Activated CD8-positive, alpha-beta T cell treated with anti-CD3 and anti-CD28 coated beads, Interleukin-2, amount 10 ng/mL, durations not matched to agents 7 days and 5 days (primary cell): ENCODE measurements at regions not wholly inside any gene's neighbourhood (a gene's known extent, or its start where the extent isn't known, plus 50 kb on each side); places are given as distances from the start of the nearest gene placed in this dataset.
"Not testable (repeated sequence)": the region's sequence is repeated elsewhere in the genome, so short reads cannot be mapped to it uniquely, and the experiment has no call there.

Source experiments
- ATAC-seq: fragments of 150-1000 bp; cut with Tn5 transposase; one replicate; pipeline ENCODE4 v1.10.0; 2021; ENCODE audit warnings: moderate library complexity
- CTCF ChIA-PET: fragments of 350-600 bp; sonication (Branson Sonifier 250); formaldehyde crosslinking; loops from one replicate; lab custom pipeline; 2021; ENCODE audit warnings: antibody characterized with exemption; lab: Charles Lee
- POLR2A ChIA-PET: fragments of 350-600 bp; sonication (Branson Sonifier 250); formaldehyde crosslinking; loops from one replicate; lab custom pipeline; 2021; ENCODE audit warnings: antibody characterized with exemption; lab: Charles Lee
- DNase-seq: peaks from one replicate; pipeline ENCODE4 v3.0.0-alpha.2; 2020
- H3K27ac Mint-ChIP-seq: one replicate; pipeline ENCODE4 v1.8.0; 2021; ENCODE audit warnings: mild to moderate bottlenecking, mixed read lengths
- H3K27me3 Mint-ChIP-seq: one replicate; pipeline ENCODE4 v1.8.0; 2021; ENCODE audit warnings: low read depth, mixed read lengths
- H3K36me3 Mint-ChIP-seq: one replicate; pipeline ENCODE4 v1.8.0; 2021; ENCODE audit warnings: low read depth, mixed read lengths
- H3K4me1 Mint-ChIP-seq: one replicate; pipeline ENCODE4 v1.8.0; 2021; ENCODE audit warnings: low read depth, mixed read lengths
- H3K4me3 Mint-ChIP-seq: one replicate; pipeline ENCODE4 v1.8.0; 2021; ENCODE audit warnings: mild to moderate bottlenecking, mixed read lengths
- H3K9me3 Mint-ChIP-seq: one replicate; pipeline ENCODE4 v1.8.0; 2022; ENCODE audit warnings: mixed read lengths; ENCODE audit not compliant: insufficient read depth

DNA sequence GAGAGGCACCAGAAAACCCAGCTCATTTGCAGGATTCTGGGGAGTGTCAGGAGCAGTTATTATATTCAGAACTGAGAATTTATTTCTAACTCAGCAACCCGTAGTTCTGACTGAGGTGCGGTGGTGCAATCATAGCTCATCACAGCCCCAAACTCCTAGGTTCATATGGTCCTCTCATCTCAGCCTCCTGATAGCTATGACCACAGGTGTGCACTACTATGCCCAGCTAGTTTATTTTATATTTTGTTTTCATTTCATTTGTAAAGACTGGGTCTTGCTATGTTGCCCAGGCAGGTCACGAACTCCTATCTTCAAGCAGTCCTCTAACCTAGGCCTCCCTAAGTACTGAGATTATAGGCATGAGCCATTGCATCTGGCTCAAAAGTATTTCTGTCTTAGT lies 4819.8 kb upstream of the OR11H1 start:
- DNase-seq, H3K27me3 Mint-ChIP-seq, ATAC-seq, H3K36me3 Mint-ChIP-seq, POLR2A ChIA-PET, H3K4me1 Mint-ChIP-seq, H3K4me3 Mint-ChIP-seq, H3K27ac Mint-ChIP-seq, CTCF ChIA-PET: not testable (repeated sequence)
- H3K9me3 Mint-ChIP-seq: peaks cover 16% of the 10 kb centered on the region

DNA sequence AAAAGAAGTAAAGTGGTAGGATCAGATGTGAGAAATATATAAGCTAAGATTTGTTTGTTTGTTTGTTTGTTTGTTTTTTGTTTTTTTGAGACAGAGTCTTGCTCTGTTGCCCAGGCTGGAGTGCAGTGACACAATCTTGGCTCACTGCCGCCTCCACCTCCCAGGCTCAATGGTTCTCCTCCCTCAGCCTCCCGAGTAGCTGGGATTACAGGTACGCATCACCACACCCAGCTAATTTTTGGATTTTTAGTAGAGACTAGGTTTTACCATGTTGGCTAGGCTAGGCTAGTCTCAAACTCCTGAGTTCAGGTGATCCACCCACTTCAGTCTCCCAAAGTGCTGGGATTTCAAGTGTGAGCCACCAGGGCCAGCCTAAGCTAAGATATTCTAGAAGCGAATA lies 4817.1 kb upstream of the OR11H1 start:
- H3K27me3 Mint-ChIP-seq, ATAC-seq, H3K4me1 Mint-ChIP-seq, H3K36me3 Mint-ChIP-seq, CTCF ChIA-PET, H3K4me3 Mint-ChIP-seq, POLR2A ChIA-PET, H3K27ac Mint-ChIP-seq, DNase-seq: not testable (repeated sequence)
- peaks cover 38% of the 10 kb centered on the region for H3K9me3 Mint-ChIP-seq

DNA sequence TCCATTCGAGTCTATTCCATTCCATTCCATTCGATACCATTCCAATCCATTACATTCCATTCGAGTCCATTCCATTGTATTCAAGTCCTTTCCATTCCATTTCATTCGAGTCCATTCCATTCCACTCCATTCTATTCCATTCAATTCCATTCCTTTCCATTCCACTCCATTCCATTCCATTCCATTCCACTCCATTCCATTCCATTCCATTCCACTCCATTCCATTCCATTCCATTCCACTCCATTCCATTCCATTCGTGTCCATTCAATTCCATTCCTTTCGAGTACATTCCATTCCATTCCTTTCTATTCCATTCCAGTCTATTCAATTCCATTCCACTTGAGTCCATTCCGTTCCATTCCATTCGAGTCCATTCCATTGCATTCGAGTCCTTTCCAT lies 4805.2 kb upstream of the OR11H1 start:
- POLR2A ChIA-PET, DNase-seq, H3K27ac Mint-ChIP-seq, H3K4me3 Mint-ChIP-seq, H3K27me3 Mint-ChIP-seq, ATAC-seq, CTCF ChIA-PET, H3K4me1 Mint-ChIP-seq: not testable (repeated sequence)
- Mint-ChIP-seq H3K9me3 (peaks cover 11% of the 10 kb centered on the region), H3K36me3 (peaks cover 40% of the 10 kb centered on the region)

DNA sequence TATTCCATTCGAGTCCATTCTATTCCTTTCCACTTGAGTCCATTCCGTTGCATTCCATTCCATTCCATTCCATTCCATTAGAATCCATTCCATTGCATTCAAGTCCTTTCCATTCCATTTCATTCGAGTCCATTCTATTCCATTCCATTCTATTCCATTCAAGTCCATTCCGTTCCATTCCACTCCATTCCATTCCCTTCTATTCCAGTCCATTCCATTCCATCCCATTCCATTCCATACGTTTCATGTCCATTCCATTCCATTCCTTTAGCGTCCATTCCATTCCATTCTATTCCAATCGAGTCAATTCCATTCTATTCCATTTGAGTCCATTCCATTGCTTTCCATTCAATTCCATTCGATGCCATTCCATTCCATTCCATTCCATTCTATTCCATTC lies 4804.0 kb upstream of the OR11H1 start:
- peaks cover 11% of the 10 kb centered on the region for H3K9me3 Mint-ChIP-seq
- POLR2A ChIA-PET, DNase-seq, H3K4me1 Mint-ChIP-seq, CTCF ChIA-PET, H3K4me3 Mint-ChIP-seq, H3K27ac Mint-ChIP-seq, H3K27me3 Mint-ChIP-seq, ATAC-seq: not testable (repeated sequence)
- H3K36me3 Mint-ChIP-seq: peaks cover 48% of the 10 kb centered on the region

DNA sequence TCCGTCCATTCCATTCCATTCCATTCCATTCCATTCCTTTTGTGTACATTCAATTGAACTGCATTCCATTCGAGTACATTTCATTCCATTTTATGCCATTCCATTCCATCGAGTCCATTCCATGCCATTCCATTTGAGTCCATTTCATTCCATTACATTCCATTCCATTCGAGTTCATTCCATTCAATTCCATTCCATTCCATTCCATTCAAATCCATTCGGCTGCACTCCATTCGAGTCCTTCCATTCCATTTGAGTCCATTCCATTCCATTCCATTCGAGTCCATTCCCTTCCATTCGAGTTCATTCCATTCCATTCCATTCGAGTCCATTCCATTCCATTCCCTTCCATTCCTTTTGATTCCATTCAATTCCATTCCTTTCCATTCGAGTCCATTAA lies 4800.6 kb upstream of the OR11H1 start:
- ChIA-PET CTCF (no interaction called here), POLR2A (no interaction called here)
- peaks cover 30% of the 10 kb centered on the region for H3K9me3 Mint-ChIP-seq
- H3K4me3 Mint-ChIP-seq: no peak overlapping the region
- no peaks in the 10 kb centered on the region for H3K27me3 Mint-ChIP-seq
- no peak overlapping the region for H3K27ac Mint-ChIP-seq
- DNase-seq (no peak), ATAC-seq (no peak)
- no peaks in the 10 kb centered on the region for H3K4me1 Mint-ChIP-seq
- H3K36me3 Mint-ChIP-seq: peaks cover 49% of the 10 kb centered on the region

GRCh38 chr22:10729979-10730378 lies 4798.0 kb upstream of the OR11H1 start:
- H3K4me1 Mint-ChIP-seq, POLR2A ChIA-PET, H3K27me3 Mint-ChIP-seq, H3K4me3 Mint-ChIP-seq, DNase-seq, ATAC-seq, H3K27ac Mint-ChIP-seq, CTCF ChIA-PET: not testable (repeated sequence)
- peaks cover 35% of the 10 kb centered on the region for H3K9me3 Mint-ChIP-seq
- H3K36me3 Mint-ChIP-seq: peaks cover 36% of the 10 kb centered on the region

- H3K27ac Mint-ChIP-seq, POLR2A ChIA-PET, H3K4me1 Mint-ChIP-seq, H3K27me3 Mint-ChIP-seq, ATAC-seq, DNase-seq, H3K4me3 Mint-ChIP-seq, CTCF ChIA-PET: not testable (repeated sequence)
- Mint-ChIP-seq H3K36me3 (peaks cover 36% of the 10 kb centered on the region), H3K9me3 (peaks cover 41% of the 10 kb centered on the region)
Measured at GRCh38 chr22:10730706-10731105, 4797.3 kb upstream of the OR11H1 start.

DNA sequence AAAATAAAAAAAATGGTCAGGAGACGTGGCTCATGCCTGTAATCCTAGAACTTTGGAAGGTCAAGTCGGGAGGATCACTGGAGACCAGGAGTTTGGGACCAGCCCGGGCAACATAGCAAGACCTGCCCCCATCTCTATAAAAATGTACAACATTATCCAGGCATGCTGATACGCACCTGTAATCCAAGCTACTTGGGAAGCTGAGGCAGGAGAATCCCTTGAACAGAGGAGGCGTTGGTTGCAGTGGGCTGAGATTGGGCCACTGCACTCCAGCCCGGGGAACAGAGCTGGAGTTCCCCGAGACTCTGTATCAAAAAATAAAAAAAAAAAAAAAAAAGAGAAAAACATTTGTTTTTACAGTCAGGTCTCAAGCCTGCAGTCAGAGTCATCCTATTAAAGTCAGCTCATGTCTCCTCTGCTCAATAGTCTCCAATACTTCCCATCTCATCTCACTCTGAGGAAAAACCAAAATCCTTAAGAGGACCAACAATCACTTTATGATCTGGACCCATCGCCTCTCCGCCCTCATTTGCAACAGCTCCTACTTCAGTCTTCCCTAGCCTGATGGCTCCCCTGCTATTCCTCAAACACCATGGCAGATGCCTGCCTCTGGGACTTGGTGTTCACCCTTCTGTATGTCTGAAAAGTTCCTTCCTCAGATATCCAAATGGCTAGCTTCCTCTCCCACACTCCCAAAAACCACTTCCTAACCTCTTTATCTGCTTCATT lies 4796.6 kb upstream of the OR11H1 start:
- POLR2A ChIA-PET, CTCF ChIA-PET, DNase-seq, H3K27ac Mint-ChIP-seq, ATAC-seq, H3K4me3 Mint-ChIP-seq, H3K4me1 Mint-ChIP-seq, H3K27me3 Mint-ChIP-seq: not testable (repeated sequence)
- Mint-ChIP-seq H3K9me3 (peaks cover 45% of the 10 kb centered on the region), H3K36me3 (peaks cover 36% of the 10 kb centered on the region)

GRCh38 chr22:10735075-10735474 lies 4792.9 kb upstream of the OR11H1 start:
- H3K27me3 Mint-ChIP-seq, POLR2A ChIA-PET, H3K36me3 Mint-ChIP-seq, CTCF ChIA-PET, DNase-seq, H3K4me3 Mint-ChIP-seq, H3K27ac Mint-ChIP-seq, H3K4me1 Mint-ChIP-seq, ATAC-seq: not testable (repeated sequence)
- H3K9me3 Mint-ChIP-seq: peaks cover 64% of the 10 kb centered on the region

- CTCF ChIA-PET, H3K4me1 Mint-ChIP-seq, H3K27ac Mint-ChIP-seq, H3K4me3 Mint-ChIP-seq, H3K27me3 Mint-ChIP-seq, H3K36me3 Mint-ChIP-seq, DNase-seq, POLR2A ChIA-PET, ATAC-seq: not testable (repeated sequence)
- H3K9me3 Mint-ChIP-seq: peaks cover 61% of the 10 kb centered on the region
Measured at GRCh38 chr22:10736879-10737278, 4791.1 kb upstream of the OR11H1 start.

DNA sequence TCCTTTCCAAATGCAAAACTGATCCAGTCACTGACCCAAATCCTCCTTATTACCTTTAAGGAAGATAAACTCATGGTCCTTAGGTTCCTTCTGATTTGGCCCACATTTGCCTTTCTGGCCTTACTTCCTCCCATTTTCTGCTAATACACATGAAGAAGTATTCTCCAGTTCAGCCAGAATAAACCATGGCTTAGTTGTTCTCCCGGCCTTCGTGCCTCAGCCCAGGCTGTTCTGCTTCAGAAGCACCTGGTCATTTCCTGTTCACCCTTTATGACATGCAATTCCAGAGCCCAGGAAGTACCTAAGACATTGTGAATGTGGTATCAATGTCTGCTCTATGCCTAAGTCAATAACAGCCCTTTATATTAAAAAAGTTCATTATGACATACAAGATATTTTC lies 4790.1 kb upstream of the OR11H1 start:
- ATAC-seq, CTCF ChIA-PET, H3K36me3 Mint-ChIP-seq, H3K4me1 Mint-ChIP-seq, H3K27ac Mint-ChIP-seq, H3K4me3 Mint-ChIP-seq, DNase-seq, H3K27me3 Mint-ChIP-seq, POLR2A ChIA-PET: not testable (repeated sequence)
- peaks cover 63% of the 10 kb centered on the region for H3K9me3 Mint-ChIP-seq

- no peak for ATAC-seq
- Mint-ChIP-seq H3K36me3 (peaks cover 9% of the 10 kb centered on the region), H3K4me1 (no peaks in the 10 kb centered on the region), H3K27ac (no peak overlapping the region), H3K4me3 (no peak overlapping the region), H3K27me3 (no peaks in the 10 kb centered on the region), H3K9me3 (peaks cover 62% of the 10 kb centered on the region)
- CTCF ChIA-PET: no interaction called here
- POLR2A ChIA-PET: no interaction called here
- DNase-seq: no peak
Measured at GRCh38 chr22:10741210-10741609, 4786.8 kb upstream of the OR11H1 start.
